ENCODE measurements at regions not wholly inside any gene's neighbourhood (a gene's known extent, or its start where the extent isn't known, plus 50 kb on each side); places are given as distances from the start of the nearest gene placed in this dataset.

GRCh38 chr11:121714351-121714750, 261.6 kb upstream of the SORL1-AS1 start:
- TF ChIP-seq, protein P1, sequence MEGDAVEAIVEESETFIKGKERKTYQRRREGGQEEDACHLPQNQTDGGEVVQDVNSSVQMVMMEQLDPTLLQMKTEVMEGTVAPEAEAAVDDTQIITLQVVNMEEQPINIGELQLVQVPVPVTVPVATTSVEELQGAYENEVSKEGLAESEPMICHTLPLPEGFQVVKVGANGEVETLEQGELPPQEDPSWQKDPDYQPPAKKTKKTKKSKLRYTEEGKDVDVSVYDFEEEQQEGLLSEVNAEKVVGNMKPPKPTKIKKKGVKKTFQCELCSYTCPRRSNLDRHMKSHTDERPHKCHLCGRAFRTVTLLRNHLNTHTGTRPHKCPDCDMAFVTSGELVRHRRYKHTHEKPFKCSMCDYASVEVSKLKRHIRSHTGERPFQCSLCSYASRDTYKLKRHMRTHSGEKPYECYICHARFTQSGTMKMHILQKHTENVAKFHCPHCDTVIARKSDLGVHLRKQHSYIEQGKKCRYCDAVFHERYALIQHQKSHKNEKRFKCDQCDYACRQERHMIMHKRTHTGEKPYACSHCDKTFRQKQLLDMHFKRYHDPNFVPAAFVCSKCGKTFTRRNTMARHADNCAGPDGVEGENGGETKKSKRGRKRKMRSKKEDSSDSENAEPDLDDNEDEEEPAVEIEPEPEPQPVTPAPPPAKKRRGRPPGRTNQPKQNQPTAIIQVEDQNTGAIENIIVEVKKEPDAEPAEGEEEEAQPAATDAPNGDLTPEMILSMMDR (IDR thresholded peaks at IDR 0.05): no peak
- TF ChIP-seq POLR2A (IDR thresholded peaks at IDR 0.05): no peak

All from breast epithelium (tissue), 3 donors.